MCF 10A (cell line): ENCODE measurements at regions not wholly inside any gene's neighbourhood (a gene's known extent, or its start where the extent isn't known, plus 50 kb on each side); places are given as distances from the start of the nearest gene placed in this dataset.

Experiments
- BruUV-seq: library from RNA; stranded (reverse); fragments of 400-500 nt; replicated peaks from 2 replicates; lab custom pipeline; 2021; lab: Mats Ljungman, UMichigan
- CTCF ChIA-PET: fragments of 300-600 bp; sonication (Branson Sonifier 250); formaldehyde crosslinking; extraction: SDS; loops from one replicate; lab custom pipeline; 2021; ENCODE audit warnings: antibody characterized with exemption, inconsistent platforms; lab: Yijun Ruan, JAX
- POLR2A ChIA-PET: fragments of 300-600, 350-650 bp; sonication (Branson Sonifier 250); formaldehyde crosslinking; extraction: SDS; loops from one replicate; lab custom pipeline; 2020; ENCODE audit warnings: antibody characterized with exemption, inconsistent platforms; lab: Yijun Ruan, JAX
- DNase-seq: peaks from one replicate; pipeline ENCODE4 v3.0.0-alpha.2; 2018; ENCODE audit not compliant: unreplicated experiment
- H3K27ac Mint-ChIP-seq: one replicate; pipeline ENCODE4 v1.8.0; 2022; ENCODE audit warnings: mild to moderate bottlenecking, low read depth, mixed read lengths; ENCODE audit not compliant: unreplicated experiment
- H3K27me3 Mint-ChIP-seq: one replicate; pipeline ENCODE4 v1.8.0; 2022; ENCODE audit warnings: mixed read lengths; ENCODE audit not compliant: insufficient read depth, unreplicated experiment
- H3K36me3 Mint-ChIP-seq: one replicate; pipeline ENCODE4 v1.8.0; 2022; ENCODE audit warnings: mild to moderate bottlenecking, moderate library complexity, mixed read lengths; ENCODE audit not compliant: insufficient read depth, unreplicated experiment
- H3K4me1 Mint-ChIP-seq: one replicate; pipeline ENCODE4 v1.8.0; 2022; ENCODE audit warnings: mixed read lengths; ENCODE audit not compliant: insufficient read depth, unreplicated experiment
- H3K4me3 Mint-ChIP-seq: one replicate; pipeline ENCODE4 v1.8.0; 2022; ENCODE audit warnings: mild to moderate bottlenecking, moderate library complexity, mixed read lengths; ENCODE audit not compliant: unreplicated experiment
- H3K9me3 Mint-ChIP-seq: one replicate; pipeline ENCODE4 v1.8.0; 2022; ENCODE audit warnings: mixed read lengths; ENCODE audit not compliant: unreplicated experiment
- intact Hi-C: fragments of 100-400 bp; cut with micrococcal nuclease; formaldehyde crosslinking; loops from 2 replicates; pipeline ENCODE4 v1.14.1; 2022
- TF ChIP-seq, protein P1 (sequence below): fragments of 200-600 bp; IDR thresholded peaks from one replicate; pipeline ENCODE4 v1.8.0; 2022; ENCODE audit warnings: antibody characterized with exemption, mild to moderate bottlenecking; ENCODE audit not compliant: unreplicated experiment

DNA sequence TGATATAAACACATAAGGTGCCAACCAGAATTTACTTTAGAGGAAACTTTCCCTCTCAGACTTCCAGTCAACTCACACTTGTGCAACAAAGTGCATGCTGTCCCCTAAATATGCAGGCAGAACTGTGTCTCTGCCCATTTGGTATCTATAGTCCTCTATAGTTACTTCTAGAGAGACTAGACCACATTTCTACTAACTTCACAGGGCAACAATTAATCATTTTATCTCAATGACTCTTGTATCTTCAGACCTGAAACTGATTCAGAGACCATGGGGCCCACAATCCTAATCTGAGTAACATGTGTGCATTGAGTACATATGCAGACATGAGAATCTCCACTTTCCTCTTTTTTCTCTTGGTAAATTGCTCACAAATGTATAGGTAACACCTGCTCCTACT lies 158.1 kb downstream of the ZNF486 start:
- Mint-ChIP-seq H3K27me3 (no peaks in the 10 kb centered on the region), H3K4me1 (no peaks in the 10 kb centered on the region), H3K4me3 (no peak overlapping the region), H3K9me3 (peaks cover 27% of the 10 kb centered on the region), H3K27ac (no peak overlapping the region), H3K36me3 (no peaks in the 10 kb centered on the region)
- no peak for DNase-seq
- TF ChIP-seq, protein P1, sequence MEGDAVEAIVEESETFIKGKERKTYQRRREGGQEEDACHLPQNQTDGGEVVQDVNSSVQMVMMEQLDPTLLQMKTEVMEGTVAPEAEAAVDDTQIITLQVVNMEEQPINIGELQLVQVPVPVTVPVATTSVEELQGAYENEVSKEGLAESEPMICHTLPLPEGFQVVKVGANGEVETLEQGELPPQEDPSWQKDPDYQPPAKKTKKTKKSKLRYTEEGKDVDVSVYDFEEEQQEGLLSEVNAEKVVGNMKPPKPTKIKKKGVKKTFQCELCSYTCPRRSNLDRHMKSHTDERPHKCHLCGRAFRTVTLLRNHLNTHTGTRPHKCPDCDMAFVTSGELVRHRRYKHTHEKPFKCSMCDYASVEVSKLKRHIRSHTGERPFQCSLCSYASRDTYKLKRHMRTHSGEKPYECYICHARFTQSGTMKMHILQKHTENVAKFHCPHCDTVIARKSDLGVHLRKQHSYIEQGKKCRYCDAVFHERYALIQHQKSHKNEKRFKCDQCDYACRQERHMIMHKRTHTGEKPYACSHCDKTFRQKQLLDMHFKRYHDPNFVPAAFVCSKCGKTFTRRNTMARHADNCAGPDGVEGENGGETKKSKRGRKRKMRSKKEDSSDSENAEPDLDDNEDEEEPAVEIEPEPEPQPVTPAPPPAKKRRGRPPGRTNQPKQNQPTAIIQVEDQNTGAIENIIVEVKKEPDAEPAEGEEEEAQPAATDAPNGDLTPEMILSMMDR: no peak
- no TSS peak for BruUV-seq
- intact Hi-C loops: no loop called here
- POLR2A ChIA-PET: no interaction called here
- CTCF ChIA-PET: no interaction called here

DNA sequence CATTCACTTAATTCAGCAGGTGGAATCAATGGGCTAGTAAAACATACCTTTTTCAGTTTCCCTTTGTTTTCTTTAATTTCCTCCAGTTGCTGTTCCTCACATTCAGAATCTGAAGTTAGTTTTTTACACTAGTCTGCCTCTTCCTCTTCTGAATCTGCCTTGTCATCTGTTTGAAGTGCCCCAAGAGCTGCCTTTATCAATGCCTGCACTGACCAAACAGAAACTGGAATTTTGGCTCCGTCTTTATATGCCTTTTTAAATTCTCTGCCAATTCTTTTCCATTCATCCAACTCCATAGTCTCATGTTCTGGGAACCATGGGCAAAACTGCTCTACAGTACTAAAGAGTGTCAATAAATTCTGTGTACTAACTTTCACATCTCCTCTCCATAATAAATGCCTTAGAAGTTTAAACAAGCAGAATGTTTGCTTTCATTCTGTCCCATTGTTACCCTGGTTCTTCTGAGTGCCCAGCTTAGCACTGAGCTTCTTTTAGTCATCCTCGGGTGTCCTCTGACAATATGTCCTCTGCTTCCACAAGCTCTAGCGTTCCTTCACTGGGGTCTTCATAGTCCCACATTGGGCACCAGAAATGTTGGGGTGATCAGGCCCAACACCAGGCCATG lies 154.2 kb downstream of the ZNF486 start:
- Mint-ChIP-seq H3K27me3 (no peaks in the 10 kb centered on the region), H3K4me1 (no peaks in the 10 kb centered on the region), H3K36me3 (no peaks in the 10 kb centered on the region), H3K9me3 (peaks cover 18% of the 10 kb centered on the region), H3K27ac (no peak overlapping the region), H3K4me3 (no peak overlapping the region)
- TF ChIP-seq, protein P1: no peak
- BruUV-seq: no TSS peak
- no peak for DNase-seq
- ChIA-PET POLR2A (no interaction called here), CTCF (interaction anchor here (0.6 kb wide), 2 partner anchors 100 to 1397 kb away, joined by 3 to 4 read pairs; no protein-coding TSS in a partner anchor)
- intact Hi-C loops: no loop called here

DNA sequence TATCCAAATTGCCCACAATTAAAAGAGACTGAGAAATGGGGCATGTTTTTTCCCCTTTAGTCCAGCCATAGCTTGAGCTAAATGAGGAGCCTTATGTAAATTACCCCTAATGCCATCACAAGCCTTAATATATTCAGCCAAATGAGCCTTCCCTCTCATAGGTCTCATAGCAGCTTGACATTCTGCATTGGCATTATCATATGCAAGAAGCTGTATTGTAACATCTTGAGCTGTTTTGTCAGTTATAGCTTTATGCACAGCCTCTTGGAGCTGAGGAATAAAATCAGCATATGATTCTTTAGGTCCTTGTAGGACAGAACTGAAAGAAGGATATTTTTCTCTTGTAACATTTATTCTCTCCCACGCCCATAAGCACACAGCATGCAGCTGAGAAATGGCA lies 153.2 kb downstream of the ZNF486 start:
- peaks cover 14% of the 10 kb centered on the region for H3K9me3 Mint-ChIP-seq
- H3K4me3 Mint-ChIP-seq: no peak overlapping the region
- H3K27ac Mint-ChIP-seq: no peak overlapping the region
- no peaks in the 10 kb centered on the region for H3K4me1 Mint-ChIP-seq
- intact Hi-C loops: no loop called here
- ChIA-PET CTCF (interaction anchor here (0.6 kb wide), 1 partner anchor 510 kb away, joined by 4 read pairs; no protein-coding TSS in a partner anchor), POLR2A (no interaction called here)
- BruUV-seq: no TSS peak
- no peak for DNase-seq
- TF ChIP-seq, protein P1: no peak
- H3K36me3 Mint-ChIP-seq: no peaks in the 10 kb centered on the region
- H3K27me3 Mint-ChIP-seq: no peaks in the 10 kb centered on the region

DNA sequence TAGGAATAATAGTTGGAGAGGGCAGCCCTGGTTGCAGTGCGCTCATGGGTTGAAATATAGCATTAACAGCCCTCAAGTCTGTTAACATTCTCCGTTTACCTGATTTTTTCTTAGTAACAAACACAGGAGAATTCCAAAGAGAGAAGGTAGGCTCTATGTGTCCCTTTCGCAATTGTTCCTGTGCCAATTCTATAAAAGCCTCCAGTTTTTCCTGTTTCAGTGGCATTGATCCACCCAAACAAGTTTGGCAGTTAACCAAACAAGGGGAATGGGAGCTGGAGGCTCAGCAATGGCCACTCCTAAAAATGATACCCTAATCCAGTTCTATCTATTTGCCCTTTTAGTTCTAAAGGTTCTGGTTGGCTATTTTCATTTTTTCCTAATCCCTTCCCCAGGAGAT lies 151.6 kb downstream of the ZNF486 start:
- H3K4me1 Mint-ChIP-seq: no peaks in the 10 kb centered on the region
- H3K4me3 Mint-ChIP-seq: no peak overlapping the region
- H3K27me3 Mint-ChIP-seq: no peaks in the 10 kb centered on the region
- no TSS peak for BruUV-seq
- POLR2A ChIA-PET: no interaction called here
- no peak overlapping the region for H3K27ac Mint-ChIP-seq
- TF ChIP-seq, protein P1: no peak
- no peak for DNase-seq
- CTCF ChIA-PET: no interaction called here
- H3K36me3 Mint-ChIP-seq: no peaks in the 10 kb centered on the region
- intact Hi-C loops: no loop called here
- H3K9me3 Mint-ChIP-seq: peaks cover 13% of the 10 kb centered on the region
